H1 (cell line): ENCODE measurements at regions not wholly inside any gene's neighbourhood (a gene's known extent, or its start where the extent isn't known, plus 50 kb on each side); places are given as distances from the start of the nearest gene placed in this dataset.

Experiments
- CTCF ChIA-PET: fragments of 300-600 bp; sonication (Branson Sonifier 250); formaldehyde crosslinking; loops from one replicate; lab custom pipeline; 2021; ENCODE audit not compliant: partially characterized antibody; lab: Charles Lee
- POLR2A ChIA-PET: fragments of 300-600 bp; sonication (Branson Sonifier 250); formaldehyde crosslinking; loops from one replicate; lab custom pipeline; 2021; ENCODE audit warnings: inconsistent platforms; ENCODE audit not compliant: partially characterized antibody; lab: Charles Lee
- DNase-seq, 2 experiments: peaks; one replicate each; pipeline versions ENCODE4 v3.0.0 to v3.0.0-alpha.2; 2010 to 2022; ENCODE audit warnings: low spot score in 2 of 2, low read depth in 1 of 2, mixed read lengths in 1 of 2
- FAIRE-seq: peaks from 2 replicates; lab custom pipeline; 2011; peaks lifted over from hg19 to GRCh38; lab: Jason Lieb, UNC
- H2AFZ ChIP-seq: 2 replicates; pipeline ENCODE4 v1.8.1; 2012; ENCODE audit warnings: low read length, inconsistent platforms
- H2AK5ac ChIP-seq: 2 replicates; pipeline ENCODE4 v1.6.1; 2013; ENCODE audit warnings: low read depth, low read length
- H2BK120ac ChIP-seq: replicated peaks from 2 replicates; pipeline ENCODE3; 2013; ENCODE audit warnings: low read depth, low read length, inconsistent platforms
- H2BK12ac ChIP-seq: 2 replicates; pipeline ENCODE4 v1.6.1; 2013; ENCODE audit warnings: low read depth, low read length
- H2BK15ac ChIP-seq: 2 replicates; pipeline ENCODE4 v1.6.1; 2013; ENCODE audit warnings: low read length
- H2BK20ac ChIP-seq: 2 replicates; pipeline ENCODE4 v1.6.1; 2013; ENCODE audit warnings: low read length
- H2BK5ac ChIP-seq: 2 replicates; pipeline ENCODE4 v1.6.1; 2013; ENCODE audit warnings: low read depth, low read length
- H3K14ac ChIP-seq: 2 replicates; pipeline ENCODE4 v1.6.1; 2013; ENCODE audit warnings: inconsistent platforms; ENCODE audit not compliant: insufficient read length
- H3K18ac ChIP-seq: 2 replicates; pipeline ENCODE4 v1.6.1; 2013; ENCODE audit warnings: low read length; ENCODE audit errors: extremely low read depth
- H3K23ac ChIP-seq: 2 replicates; pipeline ENCODE4 v1.6.1; 2013; ENCODE audit warnings: inconsistent platforms; ENCODE audit not compliant: insufficient read length
- H3K23me2 ChIP-seq: 2 replicates; pipeline ENCODE4 v1.6.1; 2013; ENCODE audit warnings: low read depth, low read length
- H3K27ac ChIP-seq: 2 replicates; pipeline ENCODE4 v1.6.1; 2011; ENCODE audit warnings: low read depth, low read length, inconsistent platforms
- H3K27me3 ChIP-seq, 4 experiments: replicated peaks in 1 of 4; 1 replicate in 1 of 4; 2 replicates in 3 of 4; pipeline versions ENCODE4 v1.6.1 to v1.8.1; 2011 to 2013; ENCODE audit warnings: low read length in 3 of 4, mild to moderate bottlenecking in 3 of 4, inconsistent platforms in 2 of 4, mixed read lengths in 2 of 4, moderate library complexity in 1 of 4; ENCODE audit not compliant: control insufficient read depth in 3 of 4, insufficient read depth in 3 of 4; ENCODE audit errors: extremely low read depth in 1 of 4
- H3K36me3 ChIP-seq, 4 experiments: 2 replicates each; pipeline versions ENCODE4 v1.6.1 to v1.8.1; 2011 to 2013; ENCODE audit warnings: mild to moderate bottlenecking in 4 of 4, low read length in 3 of 4, moderate library complexity in 2 of 4, control low read depth in 1 of 4, inconsistent platforms in 1 of 4; ENCODE audit not compliant: insufficient read depth in 4 of 4, control insufficient read depth in 2 of 4
- H3K4ac ChIP-seq: replicated peaks from 2 replicates; pipeline ENCODE3; 2013; ENCODE audit warnings: low read length, low read depth, mixed read lengths, inconsistent platforms; ENCODE audit not compliant: insufficient read length
- H3K4me1 ChIP-seq, 4 experiments: replicated peaks in 1 of 4; 1 replicate in 1 of 4; 2 replicates in 3 of 4; pipeline versions ENCODE4 v1.6.1 to v1.8.1; 2011 to 2013; ENCODE audit warnings: low read length in 3 of 4, inconsistent platforms in 2 of 4, mixed read lengths in 1 of 4; ENCODE audit not compliant: insufficient read depth in 4 of 4, control insufficient read depth in 3 of 4
- H3K4me2 ChIP-seq, 2 experiments: 2 replicates each; pipeline versions ENCODE4 v1.6.1 to v1.8.1; 2011 to 2013; ENCODE audit warnings: low read depth in 2 of 2, low read length in 2 of 2, control low read depth in 1 of 2, inconsistent platforms in 1 of 2, mild to moderate bottlenecking in 1 of 2; ENCODE audit not compliant: insufficient read depth in 1 of 2
- H3K4me3 ChIP-seq, 4 experiments: fragments of 200-600, 300-600 bp in 1 of 4; sonication (generic), shearing (Covaris generic), sonication (Bioruptor Twin) in 1 of 4; 2 replicates each; pipeline versions ENCODE4 v1.5.1 to v1.8.1; 2011 to 2016; ENCODE audit warnings: low read length in 4 of 4, low read depth in 3 of 4, control low read depth in 2 of 4, inconsistent platforms in 2 of 4, mild to moderate bottlenecking in 2 of 4, mixed read lengths in 1 of 4, moderate library complexity in 1 of 4; ENCODE audit not compliant: insufficient read depth in 2 of 4; ENCODE audit errors: extremely low read depth in 1 of 4
- H3K56ac ChIP-seq: replicated peaks from 2 replicates; pipeline ENCODE3; 2013; ENCODE audit warnings: low read depth, mild to moderate bottlenecking, mixed read lengths, low read length, inconsistent platforms; ENCODE audit not compliant: insufficient read length
- H3K79me1 ChIP-seq: 2 replicates; pipeline ENCODE4 v1.6.1; 2013; ENCODE audit warnings: low read depth, low read length, control low read depth
- H3K79me2 ChIP-seq, 2 experiments: 2 replicates each; pipeline versions ENCODE4 v1.6.1 to v1.8.1; 2012 to 2013; ENCODE audit warnings: low read length in 2 of 2, mild to moderate bottlenecking in 2 of 2, inconsistent platforms in 1 of 2; ENCODE audit not compliant: insufficient read depth in 2 of 2, control insufficient read depth in 1 of 2
- H3K9ac ChIP-seq, 4 experiments: replicated peaks in 1 of 4; 1 replicate in 1 of 4; 2 replicates in 3 of 4; pipeline versions ENCODE4 v1.6.1 to v1.8.1; 2011 to 2013; ENCODE audit warnings: low read depth in 3 of 4, low read length in 3 of 4, control low read depth in 2 of 4, mild to moderate bottlenecking in 2 of 4, moderate library complexity in 2 of 4, inconsistent platforms in 1 of 4; ENCODE audit errors: extremely low read depth in 1 of 4
- H3K9me3 ChIP-seq, 2 experiments: 2 replicates each; pipeline versions ENCODE4 v1.6.1 to v1.8.1; 2012 to 2013; ENCODE audit warnings: mild to moderate bottlenecking in 2 of 2, moderate library complexity in 2 of 2, control low read depth in 1 of 2, inconsistent platforms in 1 of 2, low read depth in 1 of 2, low read length in 1 of 2, mixed read lengths in 1 of 2; ENCODE audit not compliant: insufficient read depth in 2 of 2
- H4K20me1 ChIP-seq, 2 experiments: replicated peaks in 1 of 2; 2 replicates each; pipeline versions ENCODE3 to v1.8.1; 2011 to 2013; ENCODE audit warnings: inconsistent platforms in 2 of 2, low read length in 2 of 2, mild to moderate bottlenecking in 1 of 2; ENCODE audit not compliant: insufficient read depth in 2 of 2, control insufficient read depth in 1 of 2
- H4K5ac ChIP-seq: 2 replicates; pipeline ENCODE4 v1.6.1; 2013; ENCODE audit warnings: low read length, low read depth, mixed read lengths, inconsistent platforms; ENCODE audit not compliant: insufficient read length
- H4K8ac ChIP-seq: 2 replicates; pipeline ENCODE4 v1.8.0; 2013; ENCODE audit warnings: mild to moderate bottlenecking, moderate library complexity, low read length, inconsistent platforms; ENCODE audit not compliant: insufficient read depth; ENCODE audit errors: extremely low read depth
- H4K91ac ChIP-seq: replicated peaks from 2 replicates; pipeline ENCODE3; 2013; ENCODE audit warnings: low read length, mixed read lengths, inconsistent platforms; ENCODE audit not compliant: insufficient read length
- EZH2 ChIP-seq: fragments of 200-600 bp; sonication (generic); IDR thresholded peaks from 2 replicates; pipeline ENCODE4 v1.7.1; 2012; ENCODE audit warnings: low read depth, mild to moderate bottlenecking, moderate library complexity, low read length, inconsistent platforms; ENCODE audit not compliant: severe bottlenecking
- POU5F1 ChIP-seq: IDR thresholded peaks from 2 replicates; pipeline ENCODE4 v1.6.1; 2011; ENCODE audit warnings: low read depth, mild to moderate bottlenecking, low read length, moderate library complexity
- SAP30 ChIP-seq: fragments of 300-600 bp; sonication (generic); IDR thresholded peaks from 2 replicates; pipeline ENCODE4 v1.7.1; 2012; ENCODE audit warnings: low read length, moderate library complexity, mild to moderate bottlenecking, inconsistent platforms; ENCODE audit not compliant: insufficient read depth, insufficient replicate concordance
- SRF ChIP-seq: IDR thresholded peaks from 2 replicates; pipeline ENCODE4 v1.6.1; 2011; ENCODE audit warnings: mild to moderate bottlenecking, low read depth, low read length, moderate library complexity
- WGBS, 2 experiments: shearing (Covaris generic) in 1 of 2; methylation state at CpG; one replicate each; pipeline versions ENCODE4 v1.1.6 to v1.1.7; 2013 to 2015; ENCODE audit warnings: low lambda C conversion rate in 2 of 2, mixed read lengths in 2 of 2, inconsistent platforms in 1 of 2, low coverage in 1 of 2, missing lambda C conversion rate in 1 of 2; ENCODE audit not compliant: insufficient replicate concordance in 2 of 2, insufficient coverage in 1 of 2, insufficient read length in 1 of 2; ENCODE audit errors: extremely low coverage in 1 of 2, missing lambda C conversion rate in 1 of 2; 5-methylcytosine and 5-hydroxymethylcytosine counted together

DNA sequence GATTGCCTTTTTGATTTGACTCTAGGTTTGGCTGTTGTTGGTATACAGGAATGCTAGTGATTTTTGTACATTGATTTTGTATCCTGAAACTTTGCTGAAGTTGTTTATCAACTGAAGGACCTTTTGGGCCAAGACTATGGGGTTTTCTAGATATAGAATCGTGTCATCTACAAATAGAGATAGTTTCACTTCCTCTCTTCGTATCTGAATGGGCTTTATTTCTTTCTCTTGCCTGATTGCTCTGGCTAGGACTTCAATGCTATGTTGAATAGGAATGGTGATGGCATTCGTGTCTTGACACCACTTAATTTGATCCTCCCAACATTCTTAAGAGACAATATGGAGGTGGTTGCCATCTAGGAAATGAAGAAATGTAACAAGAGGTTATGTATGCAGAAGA is 388.1 kb upstream of the API5 start:
- Histone ChIP-seq H2BK15ac (no peak overlapping the region), H3K4me3 (no peak overlapping the region), H3K56ac (no peak overlapping the region), H2AK5ac (no peak overlapping the region), H4K5ac (no peak overlapping the region), H3K79me1 (no peaks in the 10 kb centered on the region), H2BK12ac (no peak overlapping the region), H3K18ac (no peak overlapping the region), H2BK120ac (no peak overlapping the region), H3K4me2 (no peak overlapping the region), H3K36me3 (no peaks in the 10 kb centered on the region), H3K4ac (no peak overlapping the region), H2BK20ac (no peak overlapping the region), H3K79me2 (no peaks in the 10 kb centered on the region), H3K14ac (no peak overlapping the region), H3K9me3 (peaks cover 0 to 4% of the 10 kb centered on the region in 2 experiments; a peak in 1 of 4 replicates), H3K23me2 (no peaks in the 10 kb centered on the region; the same call in 1 of the 2 replicates), H4K91ac (no peak overlapping the region), H3K23ac (no peak overlapping the region), H3K27ac (no peak overlapping the region), H4K20me1 (no peaks in the 10 kb centered on the region), H3K27me3 (no peaks in the 10 kb centered on the region), H2AFZ (no peak overlapping the region), H3K4me1 (no peaks in the 10 kb centered on the region), H4K8ac (no peak overlapping the region), H3K9ac (no peak overlapping the region), H2BK5ac (no peak overlapping the region)
- POLR2A ChIA-PET: no interaction called here
- FAIRE-seq: no peak
- DNase-seq: no peak
- CTCF ChIA-PET: no interaction called here
- WGBS, 2 experiments: 76% methylated on average over 3 of the region's 3 CpGs; no CpG with 5 or more reads in 1 of the 2 experiments
- no peak for TF ChIP-seq SAP30
- TF ChIP-seq POU5F1: no peak
- no peak for TF ChIP-seq SRF
- TF ChIP-seq EZH2: no peak
